Body of pancreas (tissue), 4 donors: ENCODE measurements at regions not wholly inside any gene's neighbourhood (a gene's known extent, or its start where the extent isn't known, plus 50 kb on each side); places are given as distances from the start of the nearest gene placed in this dataset.

ENCODE experiments used
- POLR2A ChIP-seq, 3 donors: fragments of 450-650 bp; IDR thresholded peaks; one replicate each; pipeline ENCODE4 v1.6.1; 2016; ENCODE audit warnings: antibody characterized with exemption in 3 of 3, mild to moderate bottlenecking in 2 of 3
- TF ChIP-seq, protein P1 (sequence below), 7 experiments: fragments of 450-650 bp in 4 of 7; fragments of 200-600 bp in 3 of 7; sonication (generic) in 3 of 7; IDR thresholded peaks; one replicate each; pipeline ENCODE4 v1.5.1; 2016 to 2019; ENCODE audit warnings: antibody characterized with exemption in 7 of 7

GRCh38 chr18:41585512-41585911, 369.5 kb upstream of the PIK3C3 start:
- TF ChIP-seq, protein P1, sequence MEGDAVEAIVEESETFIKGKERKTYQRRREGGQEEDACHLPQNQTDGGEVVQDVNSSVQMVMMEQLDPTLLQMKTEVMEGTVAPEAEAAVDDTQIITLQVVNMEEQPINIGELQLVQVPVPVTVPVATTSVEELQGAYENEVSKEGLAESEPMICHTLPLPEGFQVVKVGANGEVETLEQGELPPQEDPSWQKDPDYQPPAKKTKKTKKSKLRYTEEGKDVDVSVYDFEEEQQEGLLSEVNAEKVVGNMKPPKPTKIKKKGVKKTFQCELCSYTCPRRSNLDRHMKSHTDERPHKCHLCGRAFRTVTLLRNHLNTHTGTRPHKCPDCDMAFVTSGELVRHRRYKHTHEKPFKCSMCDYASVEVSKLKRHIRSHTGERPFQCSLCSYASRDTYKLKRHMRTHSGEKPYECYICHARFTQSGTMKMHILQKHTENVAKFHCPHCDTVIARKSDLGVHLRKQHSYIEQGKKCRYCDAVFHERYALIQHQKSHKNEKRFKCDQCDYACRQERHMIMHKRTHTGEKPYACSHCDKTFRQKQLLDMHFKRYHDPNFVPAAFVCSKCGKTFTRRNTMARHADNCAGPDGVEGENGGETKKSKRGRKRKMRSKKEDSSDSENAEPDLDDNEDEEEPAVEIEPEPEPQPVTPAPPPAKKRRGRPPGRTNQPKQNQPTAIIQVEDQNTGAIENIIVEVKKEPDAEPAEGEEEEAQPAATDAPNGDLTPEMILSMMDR (IDR thresholded peaks at IDR 0.05) = no peak
- no peak for TF ChIP-seq POLR2A (IDR thresholded peaks at IDR 0.05)
